ENCODE measurements at regions not wholly inside any gene's neighbourhood (a gene's known extent, or its start where the extent isn't known, plus 50 kb on each side); places are given as distances from the start of the nearest gene placed in this dataset.
"Not testable (repeated sequence)": the region's sequence is repeated elsewhere in the genome, so short reads cannot be mapped to it uniquely, and the experiment has no call there.

DNA sequence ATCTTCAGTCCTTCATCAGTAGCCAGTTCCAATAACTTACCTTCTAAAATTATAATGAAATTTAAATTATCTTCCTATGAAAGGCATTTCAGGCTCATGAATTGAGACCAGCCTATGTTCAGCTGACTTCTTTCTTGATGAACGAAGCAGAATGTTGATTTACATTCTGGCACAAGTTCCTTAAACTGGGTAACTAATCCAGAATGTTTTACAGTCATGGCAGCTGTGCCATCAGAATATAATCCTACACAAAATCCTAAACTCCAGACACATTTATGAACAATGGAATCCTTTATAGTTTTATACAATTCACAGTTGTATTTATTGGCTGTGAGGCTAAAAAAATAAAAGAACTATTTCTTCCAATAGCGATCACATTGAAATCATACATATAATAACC is 97.3 kb upstream of the CPM start:
- DNase-seq, result no peak

DNA sequence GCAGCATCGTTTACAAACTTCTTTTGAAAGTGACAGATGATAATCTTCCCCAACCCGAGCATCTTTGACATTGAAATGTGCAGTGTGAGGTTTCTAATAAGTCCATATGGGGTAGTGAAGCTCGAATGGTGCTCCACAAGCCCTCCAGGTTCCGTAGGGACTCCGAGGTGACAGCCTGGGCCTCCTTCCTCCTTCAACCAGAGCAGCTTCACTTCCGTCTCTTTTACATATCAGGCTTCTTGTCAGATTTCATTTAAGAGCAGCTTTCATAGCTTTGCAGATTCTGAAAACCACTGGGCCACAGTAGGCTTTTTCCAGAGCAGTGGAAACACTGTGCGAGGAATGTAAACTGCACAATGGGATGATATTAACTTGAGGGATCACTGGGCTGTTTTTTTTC is 103.6 kb upstream of the CPM start:
- no peak for DNase-seq

DNA sequence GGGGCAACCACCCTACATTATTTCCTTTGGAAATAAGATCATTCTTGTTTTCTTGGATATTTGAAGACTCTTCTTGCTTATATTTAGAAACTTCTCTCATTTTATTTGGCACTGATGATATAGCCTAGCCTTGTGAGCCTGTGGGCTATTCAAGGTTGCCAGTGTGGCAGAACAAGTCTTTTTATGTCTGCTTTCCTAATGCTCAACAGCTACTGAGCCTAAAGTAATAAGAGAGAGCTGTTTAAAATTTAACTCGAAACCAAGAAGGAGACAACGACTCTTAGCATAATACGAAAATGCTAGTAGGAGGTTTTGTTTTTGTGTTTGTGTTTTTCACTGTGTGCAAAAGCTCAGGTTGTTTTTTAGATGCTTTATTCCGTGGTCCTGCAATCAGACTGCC is 104.0 kb upstream of the CPM start:
- DNase-seq, result no peak

DNA sequence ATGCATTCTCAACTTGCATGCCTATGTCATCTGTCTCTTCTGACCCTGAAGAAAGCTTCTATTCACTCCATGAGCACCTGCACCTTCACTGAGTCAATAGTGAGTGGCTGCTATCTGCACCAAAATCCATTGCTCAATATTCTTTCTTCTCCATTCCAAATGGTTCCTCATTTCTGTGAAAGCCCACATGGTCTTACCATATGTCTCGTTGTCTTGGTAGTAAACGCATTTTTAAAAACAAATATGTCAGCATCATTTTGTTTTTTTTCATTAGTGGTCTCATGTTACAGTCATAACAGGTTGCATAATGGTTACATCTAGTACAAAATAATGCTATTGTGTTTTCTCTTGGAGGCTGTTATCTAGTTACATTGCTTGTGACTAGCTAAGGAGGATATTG is 106.9 kb upstream of the CPM start:
- DNase-seq, result peak; percentile 15

DNA sequence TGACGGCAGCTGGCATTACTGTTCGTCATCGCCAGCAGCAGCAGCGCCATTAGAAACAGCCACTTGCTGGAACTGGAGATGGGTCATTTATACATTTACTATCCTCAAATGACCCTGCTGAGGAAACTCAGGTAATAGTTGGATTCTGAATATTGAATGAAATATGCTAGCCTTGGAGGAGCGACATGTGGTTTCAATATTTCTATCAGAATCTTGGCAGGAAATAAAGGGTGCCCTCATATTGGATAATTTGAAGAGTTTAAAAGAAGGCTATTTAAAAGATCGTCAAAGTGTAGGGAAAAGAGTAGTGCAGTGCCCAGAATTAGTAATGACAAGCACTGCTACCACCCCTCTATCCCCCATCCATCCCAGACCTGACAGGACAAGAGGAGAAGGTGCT is 109.6 kb upstream of the CPM start:
- DNase-seq, result no peak

DNA sequence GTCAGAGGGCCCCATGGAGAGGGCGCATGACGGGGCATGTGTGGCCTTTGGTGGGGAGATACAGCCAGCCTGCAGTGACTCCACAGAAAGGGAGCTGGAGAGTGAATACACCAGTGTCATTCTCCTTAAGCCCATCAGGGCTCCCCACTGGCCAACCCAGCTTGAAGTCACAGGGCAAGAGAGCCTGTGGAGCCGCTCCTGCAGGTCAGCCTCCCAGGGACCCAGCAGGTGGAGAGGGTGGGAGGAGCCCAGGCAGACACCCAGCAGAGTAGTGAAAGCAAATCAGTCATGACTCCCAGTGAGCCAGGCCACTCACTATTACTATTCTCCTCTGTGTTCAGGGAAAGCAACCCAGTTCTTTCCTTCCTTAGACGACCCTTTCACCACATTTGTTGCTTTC is 110.0 kb upstream of the CPM start:
- no peak for DNase-seq

DNA sequence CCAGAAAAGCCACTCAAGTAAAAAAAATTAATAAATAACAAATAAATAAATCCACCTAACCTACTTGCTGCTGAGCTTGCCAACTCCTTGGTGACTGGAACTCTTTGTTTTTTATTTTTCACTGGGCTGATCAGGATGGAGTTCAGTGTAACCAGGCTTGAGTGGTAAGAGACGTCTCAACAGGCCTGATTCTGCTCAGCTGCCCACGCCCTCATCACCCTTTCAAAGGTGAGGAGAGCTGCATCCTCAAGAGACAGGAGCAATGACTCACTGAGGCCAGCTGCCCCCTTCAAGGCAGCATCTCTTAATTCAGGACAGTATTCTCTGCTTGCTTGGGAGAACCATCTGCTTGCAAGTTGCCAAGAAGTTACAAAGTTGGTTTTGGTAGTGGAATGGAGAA is 111.9 kb upstream of the CPM start:
- DNase-seq, result no peak

DNA sequence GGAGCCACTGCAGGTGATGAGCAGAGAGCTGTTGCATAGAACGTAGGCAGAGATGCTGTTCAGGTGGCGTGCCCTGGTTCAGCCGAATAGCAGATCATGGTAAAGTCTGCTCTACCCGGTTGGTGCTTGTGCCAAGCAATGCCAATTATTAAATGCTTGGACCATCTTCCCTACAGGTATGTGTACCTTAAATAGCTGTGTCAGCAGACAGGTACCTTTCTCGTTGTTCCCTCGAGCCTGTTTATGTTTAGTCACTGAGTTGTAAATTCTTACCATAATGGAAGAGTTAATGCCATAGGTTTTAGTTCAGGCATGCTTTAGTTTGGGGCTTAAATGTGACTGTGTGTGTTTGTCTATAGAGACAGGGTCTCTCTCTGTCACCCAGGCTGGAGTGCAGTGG is 112.5 kb upstream of the CPM start:
- no peak for DNase-seq

DNA sequence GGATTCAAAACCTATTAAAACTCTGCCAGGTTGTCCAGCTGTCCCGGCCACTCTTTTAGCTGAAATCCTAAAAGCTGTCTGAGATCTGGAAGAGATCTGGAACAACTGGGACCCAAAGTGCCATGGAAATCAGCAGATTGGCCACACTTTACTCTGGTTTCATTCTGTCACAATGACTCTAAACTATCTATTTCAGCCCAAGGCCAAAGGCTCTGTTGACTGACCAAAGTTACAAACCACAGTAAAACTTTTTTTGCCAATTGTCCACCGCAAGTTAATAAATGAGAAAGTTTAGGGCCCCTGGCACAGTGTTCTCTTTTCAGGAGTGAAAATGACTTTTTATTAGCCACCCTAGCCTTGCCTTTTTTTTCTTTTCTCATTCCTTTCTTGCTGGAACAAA is 113.4 kb upstream of the CPM start:
- no peak for DNase-seq

DNA sequence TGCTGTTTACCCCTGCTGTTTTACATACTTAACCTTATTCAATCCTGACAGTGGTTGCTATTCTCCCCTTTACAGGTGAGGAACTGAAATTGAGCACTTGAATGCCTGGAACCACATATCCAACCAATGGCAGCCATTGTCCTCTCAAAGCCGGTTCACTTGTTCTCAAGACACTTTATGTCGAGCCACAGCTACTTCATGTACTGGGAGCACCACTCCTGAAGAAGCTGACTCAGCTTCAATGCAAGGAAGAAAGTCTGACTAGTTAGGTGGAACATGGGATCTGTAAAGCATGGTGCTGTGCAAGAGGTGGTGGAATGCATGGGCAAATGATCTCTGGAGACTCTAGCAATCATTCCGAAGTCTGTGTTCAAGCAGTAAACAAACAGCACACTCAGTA is 113.9 kb upstream of the CPM start:
- no peak for DNase-seq

DNA sequence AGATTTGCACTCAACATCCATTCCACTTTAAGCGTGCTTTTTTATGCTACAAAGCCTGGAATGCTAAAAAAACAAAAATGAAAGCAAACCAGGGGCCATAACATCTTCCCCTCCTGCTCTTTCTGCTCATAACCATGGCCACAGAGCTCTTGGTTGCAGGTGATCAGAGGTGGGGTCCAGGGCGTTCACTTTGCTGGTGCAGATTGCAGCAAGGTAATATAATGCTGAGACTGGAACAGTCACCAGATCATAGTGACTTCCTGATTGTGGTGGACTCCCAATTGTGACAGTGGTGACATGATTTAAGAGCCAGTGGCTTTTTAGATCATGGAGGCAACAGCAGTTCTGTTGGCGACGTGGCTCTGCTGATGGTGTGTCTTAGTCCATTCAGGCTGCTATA is 115.0 kb upstream of the CPM start:
- DNase-seq, result no peak

DNA sequence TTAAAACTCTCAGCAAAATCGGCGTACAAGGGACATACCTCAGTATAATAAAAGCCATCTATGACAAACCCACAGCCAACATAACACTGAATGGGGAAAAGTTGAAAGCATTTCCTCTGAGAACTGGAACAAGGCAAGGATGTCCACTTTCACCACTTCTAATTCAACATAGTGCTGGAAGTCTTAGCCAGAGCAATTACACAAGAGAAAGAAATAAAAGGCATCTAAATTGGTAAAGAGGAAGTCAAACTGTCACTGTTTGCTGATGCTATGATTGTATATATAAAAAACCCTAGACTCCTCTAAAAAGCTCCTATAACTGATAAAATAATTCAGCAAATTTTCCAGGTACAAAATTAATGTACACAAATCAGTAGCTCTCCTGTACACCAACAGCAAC is 116.9 kb upstream of the CPM start:
- not testable (repeated sequence) for DNase-seq

DNA sequence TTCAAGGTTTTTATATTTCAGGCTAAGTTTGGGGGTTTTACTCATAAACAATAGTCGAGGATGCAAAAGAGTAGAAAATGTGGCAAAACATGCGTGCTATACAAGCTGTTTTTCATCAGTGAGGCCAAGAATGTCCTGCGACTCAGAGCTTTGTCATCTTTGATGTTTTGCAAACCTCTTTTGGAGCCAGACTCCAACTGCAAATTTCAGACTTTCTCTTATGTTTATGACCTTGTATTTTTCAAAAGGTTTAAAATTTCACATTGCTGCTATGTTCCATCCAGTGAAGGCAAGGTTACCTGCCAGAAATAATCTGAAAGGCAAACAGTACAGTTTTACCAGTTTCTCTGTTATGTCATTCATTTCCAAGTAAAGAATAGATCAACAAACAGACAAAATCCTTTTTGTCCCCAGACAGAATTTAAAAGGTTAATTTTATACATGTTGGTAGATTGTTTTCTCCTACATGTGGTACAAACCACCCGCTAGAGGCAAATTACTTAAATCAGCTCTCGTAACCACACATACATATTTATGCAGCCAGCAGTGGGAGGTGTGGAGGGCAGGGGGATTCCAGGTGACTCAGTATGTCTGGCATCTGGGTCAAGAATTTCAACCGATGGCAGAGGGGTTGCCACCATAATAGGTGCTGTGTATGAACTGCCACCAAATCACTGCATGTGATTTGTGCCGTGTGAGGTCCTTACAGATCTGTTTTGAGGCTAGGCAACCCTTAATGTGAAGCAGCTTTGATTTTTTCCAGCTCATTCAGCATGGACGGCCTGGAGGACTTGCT is 119.8 kb upstream of the CPM start:
- DNase-seq, result no peak

DNA sequence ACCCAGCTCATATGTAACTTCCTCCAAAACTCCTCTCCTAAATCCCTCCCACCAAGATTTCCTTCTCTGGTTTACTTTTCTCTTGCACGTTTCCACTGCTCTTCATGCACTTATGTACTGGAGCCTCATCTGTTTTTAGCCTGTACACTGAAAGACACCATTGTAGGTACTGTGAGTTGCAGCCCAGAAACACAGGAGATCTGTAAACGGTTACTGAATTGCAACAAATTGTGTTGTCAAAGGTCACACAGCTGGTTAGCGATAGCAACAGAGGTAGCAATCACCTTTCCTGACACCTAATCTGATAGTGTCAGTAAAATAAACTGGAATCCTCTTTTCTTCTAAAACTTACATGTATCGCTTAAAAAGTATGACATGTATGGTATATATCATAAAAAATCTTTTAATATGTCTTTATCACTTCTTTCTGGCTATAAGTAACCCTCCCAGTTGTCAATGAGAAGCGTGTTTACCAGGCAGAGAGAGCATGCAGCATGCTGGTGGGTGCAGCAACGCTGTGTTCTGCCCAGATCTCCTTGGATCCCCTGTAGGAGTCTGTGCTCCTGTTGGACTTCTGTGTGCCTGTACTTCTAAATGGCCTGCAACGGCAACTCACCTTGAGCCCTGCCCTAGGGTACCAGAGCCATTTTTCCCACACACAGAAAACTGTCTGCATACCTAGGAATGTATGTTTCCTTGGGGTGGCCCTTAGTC is 121.5 kb upstream of the CPM start:
- DNase-seq, result no peak

DNA sequence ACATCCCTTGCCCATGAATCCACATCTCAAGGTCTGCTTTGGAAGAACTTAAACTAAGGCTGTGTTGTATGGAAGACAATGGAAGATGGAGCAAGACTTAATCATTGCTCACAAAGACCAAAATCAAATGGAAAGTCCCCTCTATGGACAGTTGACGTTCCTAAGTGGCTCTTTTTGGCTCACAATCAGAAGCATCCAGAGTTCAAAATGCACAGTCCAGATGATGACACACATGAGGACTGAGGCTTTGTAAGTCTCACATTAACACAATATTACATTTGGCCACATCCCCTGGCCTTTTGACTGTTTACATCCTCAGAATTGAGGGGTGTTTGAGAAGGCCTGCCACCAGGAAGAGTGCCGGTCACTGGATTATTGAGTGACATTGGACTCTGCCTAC is 122.3 kb upstream of the CPM start:
- no peak for DNase-seq

DNA sequence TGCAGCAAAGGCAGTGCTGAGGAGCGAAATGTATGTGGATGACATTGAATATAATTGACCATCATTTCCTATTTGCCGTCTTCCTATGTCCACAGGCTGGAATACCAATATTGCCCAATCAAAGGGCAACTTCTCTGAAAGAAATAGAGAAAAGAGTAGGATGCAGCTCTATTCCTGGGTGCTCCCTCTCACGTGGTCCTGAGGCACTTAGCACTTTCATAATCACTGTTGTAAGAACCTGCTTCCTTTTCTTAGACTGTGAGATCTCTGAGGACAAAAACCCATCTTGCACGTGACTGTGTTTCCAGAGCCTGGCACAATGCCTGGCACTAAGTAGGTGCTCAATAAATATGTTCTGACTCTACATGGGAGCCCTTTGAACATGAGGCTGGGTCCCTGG is 122.7 kb upstream of the CPM start:
- DNase-seq, result no peak

DNA sequence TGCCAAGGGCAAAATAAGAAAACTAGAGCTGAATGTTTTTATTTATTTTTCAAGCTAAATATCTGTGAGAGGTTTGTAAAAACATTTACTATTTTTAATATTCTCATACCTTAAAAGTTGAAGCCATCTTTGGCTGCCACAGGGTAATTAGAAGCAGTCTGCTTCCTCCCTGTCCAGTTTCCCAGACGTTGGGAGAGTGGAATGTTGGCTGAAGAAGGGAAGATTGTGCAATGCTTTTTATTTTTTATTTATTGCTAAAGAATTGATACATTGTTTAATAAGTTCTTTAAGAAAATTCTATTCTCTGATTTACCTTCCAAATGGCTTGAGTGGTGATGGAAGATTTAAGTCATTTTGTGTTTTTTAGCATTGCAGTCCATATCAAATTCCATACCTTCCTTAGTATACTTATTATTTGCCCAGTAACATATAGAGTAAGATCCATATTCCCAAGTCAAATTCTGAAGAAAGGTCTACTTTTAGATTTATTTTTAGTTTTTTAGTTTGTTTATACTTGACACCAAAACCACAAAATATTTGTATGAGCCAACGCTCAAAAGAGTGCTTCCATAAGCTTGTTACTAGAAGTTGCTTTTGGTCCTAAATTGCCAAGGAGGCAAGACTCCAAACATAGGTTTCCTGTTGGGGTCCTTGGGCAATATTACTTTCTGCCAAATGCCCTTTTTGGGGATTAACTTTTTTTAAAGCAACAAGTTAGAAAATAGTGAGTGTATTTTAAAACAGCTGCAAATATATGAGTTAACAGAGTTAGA is 124.0 kb upstream of the CPM start:
- no peak for DNase-seq

DNA sequence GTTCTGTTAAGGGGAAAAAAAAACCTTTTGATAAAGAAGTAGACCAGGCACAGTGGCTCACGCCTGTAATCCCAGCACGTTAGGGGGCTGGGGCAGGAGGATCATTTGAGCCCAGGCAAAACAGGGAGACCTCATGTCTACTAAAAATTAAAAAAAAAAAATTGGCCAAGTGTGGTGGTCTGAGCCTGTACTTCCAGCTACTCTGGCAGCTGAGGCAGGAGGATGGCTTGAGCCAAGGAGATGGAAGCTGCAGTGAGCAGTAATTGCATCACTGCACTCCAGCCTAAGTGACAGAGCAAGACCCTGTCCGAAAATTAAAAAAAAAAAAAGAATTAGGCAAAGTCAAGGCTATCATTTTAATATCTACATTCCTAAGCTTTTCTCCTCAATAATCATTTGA is 124.8 kb upstream of the CPM start:
- DNase-seq, result no peak

DNA sequence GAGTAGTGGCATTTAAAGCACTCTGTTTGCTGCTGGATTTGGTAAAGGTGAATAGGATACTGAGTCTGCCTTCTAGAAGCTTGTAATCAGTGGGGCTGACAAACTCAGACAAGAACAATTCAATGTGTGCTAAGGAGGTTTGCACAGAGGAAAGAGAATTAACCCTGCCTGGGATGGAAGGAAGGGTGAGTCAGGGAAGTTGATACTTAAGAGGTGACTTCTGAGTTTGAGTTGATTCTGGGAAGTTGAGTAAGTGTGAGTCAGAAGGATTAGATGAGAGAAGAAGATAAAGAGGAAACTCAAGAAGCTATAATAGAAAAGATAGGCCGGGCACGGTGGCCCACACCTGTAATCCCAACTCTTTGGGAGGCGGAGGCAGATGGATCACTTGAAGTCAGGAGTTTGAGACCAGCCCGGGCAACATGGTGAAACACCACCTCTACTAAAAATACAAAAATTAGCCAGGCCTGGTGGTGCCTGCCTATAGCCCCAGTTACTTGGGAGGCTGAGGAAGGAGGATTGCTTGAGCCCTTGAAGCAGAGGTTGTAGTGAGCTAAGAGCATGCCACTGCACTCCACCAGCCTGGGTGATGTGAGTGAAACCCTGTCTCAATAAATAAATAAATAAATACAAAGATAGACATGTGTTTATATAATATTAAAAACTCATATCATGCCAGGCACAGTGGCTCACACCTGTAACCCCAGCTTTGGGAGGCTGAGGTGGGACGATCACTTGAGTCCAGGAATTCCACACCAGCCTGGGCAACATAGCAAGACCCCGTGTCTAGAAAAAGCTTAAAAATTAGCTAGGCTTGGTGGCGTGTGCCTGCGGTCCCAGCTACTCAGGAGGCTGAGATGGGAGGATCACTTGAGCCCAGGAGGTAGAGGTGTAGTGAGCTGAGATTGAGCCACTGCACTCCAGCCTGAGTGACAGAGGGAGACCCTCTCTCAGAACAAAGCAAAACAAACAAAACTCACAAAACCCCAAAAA is 126.8 kb upstream of the CPM start:
- DNase-seq, result no peak

DNA sequence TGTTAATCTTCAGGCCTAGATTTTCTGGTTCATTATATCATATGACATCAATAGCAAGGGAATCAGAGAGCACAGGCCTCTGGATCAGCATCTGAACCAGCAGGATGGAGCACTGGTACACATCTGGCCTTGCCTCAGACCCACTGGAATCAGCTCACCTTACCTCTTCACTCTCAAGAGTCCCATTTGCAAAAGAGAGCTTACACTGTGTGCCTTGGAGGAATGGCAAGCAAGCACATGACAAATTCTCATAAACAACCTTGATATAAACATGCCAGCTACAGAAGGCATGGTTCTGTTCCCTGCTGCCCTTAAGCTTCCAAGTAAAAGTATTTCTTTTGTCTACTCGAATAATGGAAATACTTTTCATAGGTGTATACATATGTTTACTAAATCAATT is 128.6 kb upstream of the CPM start:
- no peak for DNase-seq

DNA sequence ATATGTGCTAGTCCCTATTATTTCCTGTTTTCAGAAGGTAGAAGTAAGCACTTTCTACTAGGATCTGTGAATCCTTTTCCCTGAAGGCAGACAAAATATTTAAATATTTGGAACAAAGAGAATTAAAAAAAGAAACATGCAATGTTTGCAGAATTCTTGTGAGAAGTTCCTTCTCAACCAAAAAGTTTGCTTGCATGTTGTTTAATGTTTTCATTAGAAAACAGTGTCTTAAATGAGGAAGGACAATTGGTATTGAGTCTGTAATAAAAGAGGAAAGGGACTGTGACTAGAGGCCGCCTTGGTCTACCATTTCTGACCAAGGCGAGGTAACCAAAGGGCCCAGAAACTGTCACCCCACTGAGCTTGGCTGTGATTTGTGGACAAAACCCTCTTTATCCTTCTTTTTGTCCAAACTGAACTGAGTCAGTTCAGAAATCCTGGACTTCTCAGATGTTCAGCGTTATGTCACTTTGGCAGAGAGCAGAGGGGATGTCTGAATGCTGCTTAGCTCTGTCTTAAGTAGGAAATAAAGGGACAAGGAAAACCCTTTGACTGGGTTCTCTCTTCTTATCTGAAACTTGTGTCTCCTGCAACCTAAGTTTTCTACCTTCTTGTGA is 129.8 kb upstream of the CPM start:
- DNase-seq, result no peak

DNA sequence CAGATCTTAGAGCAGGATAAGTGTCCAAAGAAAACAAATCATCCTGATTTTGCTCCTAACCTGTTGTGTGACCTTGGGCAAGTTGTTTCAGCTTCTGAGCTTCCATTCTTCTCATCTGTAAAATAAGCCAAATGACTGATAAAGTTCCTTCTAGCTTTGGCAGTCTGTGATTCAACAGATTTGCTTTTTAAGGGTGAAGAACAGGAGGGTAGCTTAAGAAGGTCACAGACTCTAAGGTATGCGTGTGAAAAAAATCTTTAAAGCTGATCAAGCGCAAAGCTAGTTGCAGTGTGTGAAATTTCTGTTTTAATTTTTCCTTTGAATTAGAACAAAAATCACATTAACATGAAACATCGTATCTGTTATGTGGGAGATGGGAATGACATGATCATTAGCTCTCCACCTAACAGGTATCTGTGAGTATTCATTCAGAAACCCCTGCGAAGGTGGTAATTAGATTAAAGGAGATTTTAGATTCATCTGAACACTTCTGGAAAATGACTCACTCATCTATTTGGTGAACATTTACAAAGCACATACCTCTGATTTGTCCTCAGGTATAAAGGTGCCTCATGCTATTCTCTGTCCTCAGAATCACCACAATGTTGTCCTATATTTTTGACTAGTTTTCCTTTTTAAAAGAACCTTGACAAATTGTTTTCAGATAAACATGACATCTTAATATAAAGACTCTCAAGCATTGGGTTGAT is 131.9 kb upstream of the CPM start:
- no peak for DNase-seq
